GM23248 (cell line): ENCODE measurements at regions not wholly inside any gene's neighbourhood (a gene's known extent, or its start where the extent isn't known, plus 50 kb on each side); places are given as distances from the start of the nearest gene placed in this dataset.

Source experiments
- DNase-seq: peaks from one replicate; pipeline ENCODE4 v3.0.0-alpha.2; 2015
- H2AFZ ChIP-seq: fragments of 200-600 bp; sonication (generic); 2 replicates; pipeline ENCODE4 v1.6.1; 2016; ENCODE audit warnings: antibody characterized with exemption
- H3F3A ChIP-seq: fragments of 200-600 bp; sonication (generic); 2 replicates; pipeline ENCODE4 v1.6.1; 2016; ENCODE audit warnings: mild to moderate bottlenecking, antibody characterized with exemption, mixed run types; ENCODE audit not compliant: insufficient read depth
- H3K27ac ChIP-seq: fragments of 200-600 bp; sonication (generic); 2 replicates; pipeline ENCODE4 v1.5.1; 2016; ENCODE audit warnings: mild to moderate bottlenecking
- H3K27me3 ChIP-seq: fragments of 200-600 bp; sonication (generic); replicated peaks from 2 replicates; pipeline ENCODE4 v1.6.1; 2016; ENCODE audit warnings: mild to moderate bottlenecking; ENCODE audit not compliant: insufficient read depth
- H3K36me3 ChIP-seq: fragments of 200-600 bp; sonication (generic); 2 replicates; pipeline ENCODE4 v1.6.1; 2016; ENCODE audit warnings: low read depth, mild to moderate bottlenecking
- H3K4me1 ChIP-seq: fragments of 200-600 bp; sonication (generic); 2 replicates; pipeline ENCODE4 v1.6.1; 2016; ENCODE audit warnings: mild to moderate bottlenecking; ENCODE audit not compliant: insufficient read depth
- H3K4me2 ChIP-seq: fragments of 200-600 bp; sonication (generic); one replicate; pipeline ENCODE4 v1.6.1; 2016; ENCODE audit warnings: mild to moderate bottlenecking; ENCODE audit not compliant: unreplicated experiment
- H3K4me3 ChIP-seq: fragments of 200-600 bp; sonication (generic); 2 replicates; pipeline ENCODE4 v1.5.1; 2016; ENCODE audit warnings: mild to moderate bottlenecking
- H3K79me2 ChIP-seq: fragments of 200-600 bp; sonication (generic); 2 replicates; pipeline ENCODE4 v1.6.1; 2016; ENCODE audit warnings: mild to moderate bottlenecking; ENCODE audit not compliant: insufficient read depth
- H3K9ac ChIP-seq: fragments of 200-600 bp; sonication (generic); 2 replicates; pipeline ENCODE4 v1.6.1; 2016; ENCODE audit warnings: mild to moderate bottlenecking
- H3K9me2 ChIP-seq: fragments of 200-600 bp; sonication (generic); 2 replicates; pipeline ENCODE4 v1.6.1; 2016; ENCODE audit warnings: mixed run types, mild to moderate bottlenecking, moderate library complexity; ENCODE audit not compliant: insufficient read depth
- H3K9me3 ChIP-seq: fragments of 200-600 bp; sonication (generic); one replicate; pipeline ENCODE4 v1.6.1; 2017; ENCODE audit warnings: low read depth
- H4K20me1 ChIP-seq: fragments of 200-600 bp; sonication (generic); 2 replicates; pipeline ENCODE4 v1.6.0; 2016; ENCODE audit not compliant: insufficient read depth
- EZH2 ChIP-seq: fragments of 200-600 bp; sonication (generic); IDR thresholded peaks from 2 replicates; pipeline ENCODE4 v1.6.1; 2018; ENCODE audit warnings: antibody characterized with exemption, mild to moderate bottlenecking; ENCODE audit not compliant: insufficient read depth, poor library complexity, severe bottlenecking
- EZH2phosphoT487 ChIP-seq: fragments of 200-600 bp; sonication (generic); IDR thresholded peaks from 2 replicates; pipeline ENCODE4 v1.6.1; 2018; ENCODE audit warnings: antibody characterized with exemption, moderate library complexity, mild to moderate bottlenecking, low read depth; ENCODE audit not compliant: insufficient read depth
- WGBS, 2 experiments: methylation state at CpG; one replicate each; pipeline ENCODE4 v1.1.6; 2015 to 2017; ENCODE audit warnings: low lambda C conversion rate in 2 of 2, low coverage in 1 of 2; ENCODE audit errors: missing lambda C conversion rate in 2 of 2; 5-methylcytosine and 5-hydroxymethylcytosine counted together
- in situ Hi-C: fragments of 300-500 bp; cut with MboI; formaldehyde crosslinking; loops from 2 replicates; pipeline ENCODE4 v1.15.0; 2020

- Histone ChIP-seq H3K4me3 (no peak overlapping the region), H3K27me3 (no peaks in the 10 kb centered on the region), H3K36me3 (no peaks in the 10 kb centered on the region), H2AFZ (no peak overlapping the region), H3K27ac (no peak overlapping the region), H3F3A (no peaks in the 10 kb centered on the region), H3K9ac (no peak overlapping the region), H3K4me1 (peaks cover 12% of the 10 kb centered on the region), H3K9me3 (no peaks in the 10 kb centered on the region), H3K4me2 (no peak overlapping the region), H3K9me2 (no peaks in the 10 kb centered on the region), H4K20me1 (no peaks in the 10 kb centered on the region), H3K79me2 (peaks cover 82% of the 10 kb centered on the region)
- in situ Hi-C loops = loop anchor here (25.0 kb wide), 1 partner anchor 380 kb away; no protein-coding TSS in a partner anchor
- peak; percentile 12 for DNase-seq
- TF ChIP-seq EZH2phosphoT487 = no peak
- no peak for TF ChIP-seq EZH2
- 82 to 86% methylated on average over 14 to 15 of the region's 15 CpGs for WGBS, 2 experiments
These were observed 396.1 kb downstream of the SOX9 start for GRCh38 chr17:72516772-72517399.

- Histone ChIP-seq H3K27ac (no peak overlapping the region), H2AFZ (no peak overlapping the region), H3K36me3 (no peaks in the 10 kb centered on the region), H3K4me2 (no peak overlapping the region), H3K9me2 (no peaks in the 10 kb centered on the region), H4K20me1 (no peaks in the 10 kb centered on the region), H3K79me2 (peaks cover 88% of the 10 kb centered on the region), H3K4me1 (peaks cover 12% of the 10 kb centered on the region), H3K4me3 (no peak overlapping the region), H3K9ac (no peak overlapping the region), H3K27me3 (no peaks in the 10 kb centered on the region), H3K9me3 (no peaks in the 10 kb centered on the region), H3F3A (no peaks in the 10 kb centered on the region)
- 79 to 86% methylated on average over 7 of the region's 7 CpGs for WGBS, 2 experiments
- TF ChIP-seq EZH2phosphoT487 = no peak
- no peak for TF ChIP-seq EZH2
- DNase-seq = no peak
- in situ Hi-C loops = loop anchor here (25.0 kb wide), 1 partner anchor 380 kb away; no protein-coding TSS in a partner anchor
These were observed 396.8 kb downstream of the SOX9 start for GRCh38 chr17:72517413-72518158.

- no peaks in the 10 kb centered on the region for H3F3A ChIP-seq
- in situ Hi-C loops = loop anchor here (25.0 kb wide), 1 partner anchor 381 kb away; no protein-coding TSS in a partner anchor
- no peaks in the 10 kb centered on the region for H3K27me3 ChIP-seq
- no peaks in the 10 kb centered on the region for H3K9me2 ChIP-seq
- no peak overlapping the region for H2AFZ ChIP-seq
- H3K79me2 ChIP-seq = peaks cover 83% of the 10 kb centered on the region
- no peaks in the 10 kb centered on the region for H4K20me1 ChIP-seq
- no peak for TF ChIP-seq EZH2
- no peak for TF ChIP-seq EZH2phosphoT487
- DNase-seq = no peak
- no peak overlapping the region for H3K4me2 ChIP-seq
- H3K27ac ChIP-seq = no peak overlapping the region
- no peaks in the 10 kb centered on the region for H3K9me3 ChIP-seq
- no peaks in the 10 kb centered on the region for H3K36me3 ChIP-seq
- WGBS, 2 experiments = 95 to 96% methylated on average over 9 of the region's 9 CpGs
- H3K9ac ChIP-seq = no peak overlapping the region
- peaks cover 12% of the 10 kb centered on the region for H3K4me1 ChIP-seq
- no peak overlapping the region for H3K4me3 ChIP-seq
These were observed 397.4 kb downstream of the SOX9 start for GRCh38 chr17:72518159-72518732.

- no peak overlapping the region for H3K27ac ChIP-seq
- H3K4me3 ChIP-seq = no peak overlapping the region
- H3K27me3 ChIP-seq = no peaks in the 10 kb centered on the region
- no peak overlapping the region for H3K9ac ChIP-seq
- no peaks in the 10 kb centered on the region for H4K20me1 ChIP-seq
- H2AFZ ChIP-seq = no peak overlapping the region
- no peaks in the 10 kb centered on the region for H3K36me3 ChIP-seq
- H3K9me2 ChIP-seq = no peaks in the 10 kb centered on the region
- in situ Hi-C loops = loop anchor here (25.0 kb wide), 1 partner anchor 382 kb away; no protein-coding TSS in a partner anchor
- no peak overlapping the region for H3K4me2 ChIP-seq
- H3K79me2 ChIP-seq = peaks cover 78% of the 10 kb centered on the region
- DNase-seq = no peak
- H3F3A ChIP-seq = no peaks in the 10 kb centered on the region
- TF ChIP-seq EZH2 (no peak), EZH2phosphoT487 (no peak)
- peaks cover 12% of the 10 kb centered on the region for H3K4me1 ChIP-seq
- H3K9me3 ChIP-seq = no peaks in the 10 kb centered on the region
- WGBS, 2 experiments = 90 to 91% methylated on average over 23 to 25 of the region's 25 CpGs
These were observed 398.2 kb downstream of the SOX9 start for GRCh38 chr17:72518753-72519597.
